SKM-1 (cell line): ENCODE measurements at regions not wholly inside any gene's neighbourhood (a gene's known extent, or its start where the extent isn't known, plus 50 kb on each side); places are given as distances from the start of the nearest gene placed in this dataset.

Experiments
- DNase-seq: peaks from one replicate; lab custom pipeline; 2025; ENCODE audit not compliant: unreplicated experiment; lab: John Stamatoyannopoulos, UW

GRCh38 chr9:105143136-105143430, 101.4 kb upstream of the SLC44A1 start:
- no peak for DNase-seq

GRCh38 chr9:105144076-105144475, 100.4 kb upstream of the SLC44A1 start:
- no peak for DNase-seq

GRCh38 chr9:105144841-105145240, 99.6 kb upstream of the SLC44A1 start:
- DNase-seq: no peak

GRCh38 chr9:105146677-105147076, 97.8 kb upstream of the SLC44A1 start:
- no peak for DNase-seq

DNA sequence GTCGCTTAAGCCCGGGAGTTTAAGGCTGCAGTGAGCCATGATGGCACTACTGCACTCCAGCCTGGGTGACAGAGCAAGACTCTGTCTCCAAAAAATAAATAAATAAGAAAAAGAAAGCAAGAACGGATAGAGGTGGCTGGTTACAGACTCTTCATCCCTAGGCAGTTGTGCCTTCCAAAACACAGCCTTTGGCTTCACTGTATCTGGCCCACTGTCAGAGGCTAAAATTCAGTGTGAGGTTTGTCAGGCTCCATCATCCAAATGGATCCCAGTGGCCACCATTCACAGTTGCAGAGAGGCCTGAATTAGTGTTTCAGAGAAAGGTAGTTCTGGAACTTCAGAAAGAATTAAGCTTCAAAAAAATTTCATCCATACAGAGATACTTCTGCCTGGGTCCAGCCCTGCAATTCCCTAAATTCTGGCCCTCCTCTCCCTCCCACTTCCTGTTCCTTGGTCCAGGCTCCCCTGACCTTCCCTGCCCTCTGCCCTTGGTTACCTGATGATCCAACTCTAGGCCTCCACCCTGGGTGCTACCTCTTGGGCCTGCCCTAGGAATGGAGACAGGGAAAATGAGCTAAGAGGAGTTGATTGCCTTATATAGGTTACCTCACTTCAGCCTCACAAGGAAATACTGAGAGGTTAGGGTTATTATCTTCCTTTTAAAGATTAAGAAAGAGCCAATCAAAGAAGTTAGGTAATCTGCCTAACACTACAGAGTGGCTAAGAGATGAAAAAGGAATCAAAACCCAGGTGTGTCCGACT, 97.2 kb upstream of the SLC44A1 start:
- DNase-seq: no peak

DNA sequence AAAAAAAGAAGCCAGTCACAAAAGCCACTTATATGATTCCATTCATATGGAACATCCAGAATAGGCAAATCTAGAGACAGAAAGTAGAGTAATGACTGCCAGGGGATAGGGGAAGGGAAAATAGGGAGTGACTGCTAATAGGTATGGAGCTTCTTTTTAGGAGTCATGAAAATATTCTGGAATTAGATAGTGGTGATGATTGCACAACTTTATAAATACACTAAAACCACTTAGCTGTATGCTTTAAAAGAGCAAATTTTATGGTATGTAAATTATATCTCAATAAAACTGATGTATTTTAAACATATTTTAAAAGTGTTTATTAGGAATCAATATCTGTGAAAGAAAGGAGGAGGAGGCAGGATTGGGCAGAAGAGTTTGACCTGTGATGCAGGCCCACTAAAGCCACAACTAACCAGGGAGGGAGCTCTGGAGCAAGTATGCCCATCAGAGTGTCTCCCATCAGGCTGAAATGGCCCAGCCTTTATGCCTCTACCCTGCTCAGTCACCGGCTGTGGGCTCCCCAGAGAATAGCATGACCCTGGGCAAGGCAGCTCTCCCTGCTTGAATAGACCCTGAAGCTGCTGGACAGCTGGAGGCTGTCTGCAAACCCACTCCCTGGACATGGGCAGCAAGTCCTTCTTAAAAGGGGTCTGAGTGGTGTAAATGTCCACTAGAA, 96.0 kb upstream of the SLC44A1 start:
- DNase-seq: no peak

- DNase-seq: no peak
Observed at GRCh38 chr9:105150991-105151685, 93.3 kb upstream of the SLC44A1 start.

- DNase-seq: no peak
Observed at GRCh38 chr9:105151686-105151995, 92.8 kb upstream of the SLC44A1 start.

DNA sequence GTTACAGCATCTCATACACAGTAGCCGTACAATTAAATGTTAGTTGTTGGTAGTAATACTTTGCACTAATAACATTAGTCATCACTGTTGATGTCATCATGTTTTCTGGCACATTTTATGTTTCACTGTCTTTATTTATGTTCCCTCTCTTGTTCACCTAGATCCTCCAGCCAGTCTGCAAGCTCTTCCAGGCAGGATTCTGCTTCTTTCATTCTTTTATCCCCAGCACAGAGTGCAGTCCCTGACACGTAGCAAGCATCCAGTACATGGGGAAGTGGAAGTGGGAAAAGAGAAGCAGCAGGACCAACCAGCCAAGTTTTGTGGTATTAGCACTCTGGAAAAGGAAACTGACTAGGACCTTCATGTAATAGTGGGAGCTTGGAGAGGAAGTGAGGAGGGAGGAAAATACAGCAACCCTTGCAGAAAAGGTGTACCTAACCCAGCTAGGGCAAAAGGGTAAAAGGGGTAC, 89.7 kb upstream of the SLC44A1 start:
- DNase-seq: peak; percentile 48

DNA sequence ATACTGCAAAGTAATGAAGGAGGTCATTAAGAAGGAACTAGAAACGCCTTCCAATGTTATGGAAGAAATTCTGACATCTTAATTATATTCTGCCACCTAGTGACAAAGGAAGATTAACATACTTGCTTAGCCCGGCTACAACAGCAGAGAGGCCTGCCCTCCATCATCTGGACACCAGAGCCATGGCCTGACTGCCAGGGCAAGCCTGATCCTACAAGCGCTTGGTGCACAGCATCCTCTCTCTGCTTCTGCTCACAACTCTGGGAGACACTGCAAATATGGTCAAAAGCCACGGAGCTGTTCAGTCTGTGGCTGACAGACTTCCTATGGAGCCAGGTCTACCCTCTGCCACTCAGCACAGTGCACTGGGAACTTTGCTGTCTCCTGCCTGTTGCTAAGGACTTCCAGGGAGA, 87.3 kb upstream of the SLC44A1 start:
- no peak for DNase-seq

DNA sequence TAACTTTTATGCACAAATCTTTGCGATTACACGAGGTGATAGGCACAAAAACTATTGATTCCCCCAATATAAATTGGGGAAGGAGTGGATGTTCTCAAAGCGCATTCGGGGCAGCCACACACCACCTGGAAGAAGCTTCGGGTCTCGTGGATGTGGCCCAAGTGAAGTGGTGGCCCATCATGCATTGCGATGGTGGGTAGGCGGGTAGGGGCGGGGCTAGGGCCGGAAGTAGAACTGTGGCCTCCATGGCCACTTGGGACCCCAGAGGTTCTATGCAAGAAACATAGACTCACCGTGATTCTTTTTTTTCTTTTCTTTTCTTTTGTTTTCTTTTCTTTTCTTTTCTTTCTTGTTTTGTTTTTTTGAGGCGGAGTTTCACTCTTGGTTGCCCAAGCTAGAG, 86.4 kb upstream of the SLC44A1 start:
- DNase-seq: no peak

DNA sequence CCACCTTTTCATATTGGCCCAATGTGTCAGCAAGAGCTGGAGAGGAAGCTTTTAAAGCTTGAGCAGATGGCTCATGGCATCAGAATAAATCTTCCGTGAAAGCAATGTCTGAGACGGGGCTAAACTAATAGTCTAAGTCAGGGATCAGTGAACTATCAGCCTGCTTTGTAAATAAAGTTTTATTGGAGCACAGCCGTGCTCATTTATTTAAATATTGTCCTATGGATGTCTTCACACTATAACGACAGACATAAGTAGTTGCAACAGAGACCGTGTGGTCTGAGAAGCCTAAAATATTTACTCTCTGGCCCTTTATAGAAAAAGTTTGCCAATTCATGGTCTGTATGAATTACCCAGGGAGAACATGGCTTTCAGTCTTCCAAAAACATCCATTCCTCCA, 85.6 kb upstream of the SLC44A1 start:
- DNase-seq: no peak

GRCh38 chr9:105168870-105169319, 75.6 kb upstream of the SLC44A1 start:
- no peak for DNase-seq

DNA sequence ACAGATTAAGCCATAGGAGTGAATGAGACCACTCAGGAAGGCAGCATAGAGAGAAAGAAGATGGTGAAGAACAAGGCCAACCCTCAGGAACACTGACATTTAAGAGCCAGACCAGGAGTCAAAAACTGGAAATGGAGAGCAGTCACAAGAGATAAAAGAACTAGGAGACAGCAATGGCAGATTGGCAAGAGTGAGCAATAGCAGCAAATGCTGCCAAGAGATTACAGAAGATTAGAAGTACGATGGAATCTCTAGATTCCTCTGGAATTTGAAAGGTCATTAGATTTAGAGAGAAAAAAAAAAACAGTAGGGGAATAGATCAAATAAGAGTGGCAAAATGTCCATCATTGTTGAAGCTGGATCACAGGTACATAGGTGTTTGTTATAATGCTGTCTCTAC, 73.4 kb upstream of the SLC44A1 start:
- DNase-seq: no peak

DNA sequence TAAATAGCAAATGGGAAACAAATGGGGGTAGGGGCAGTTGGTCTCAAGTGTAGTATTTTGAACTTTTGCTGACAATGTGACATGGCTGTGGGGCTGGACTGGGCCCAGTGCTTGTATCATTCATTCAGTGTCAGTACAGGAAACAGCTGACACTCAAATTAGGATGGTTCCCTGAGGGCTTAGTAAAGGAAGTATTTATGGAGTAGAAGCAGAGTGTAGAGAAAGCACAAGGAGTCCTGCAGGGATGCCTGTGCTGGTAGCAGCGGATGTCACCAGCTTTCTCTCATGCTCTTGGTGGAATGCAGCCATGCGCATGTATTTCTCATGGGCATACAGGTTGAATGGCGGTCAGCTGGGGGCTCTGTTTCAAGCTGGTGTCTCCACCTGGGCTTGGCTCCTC, 72.9 kb upstream of the SLC44A1 start:
- DNase-seq: no peak

DNA sequence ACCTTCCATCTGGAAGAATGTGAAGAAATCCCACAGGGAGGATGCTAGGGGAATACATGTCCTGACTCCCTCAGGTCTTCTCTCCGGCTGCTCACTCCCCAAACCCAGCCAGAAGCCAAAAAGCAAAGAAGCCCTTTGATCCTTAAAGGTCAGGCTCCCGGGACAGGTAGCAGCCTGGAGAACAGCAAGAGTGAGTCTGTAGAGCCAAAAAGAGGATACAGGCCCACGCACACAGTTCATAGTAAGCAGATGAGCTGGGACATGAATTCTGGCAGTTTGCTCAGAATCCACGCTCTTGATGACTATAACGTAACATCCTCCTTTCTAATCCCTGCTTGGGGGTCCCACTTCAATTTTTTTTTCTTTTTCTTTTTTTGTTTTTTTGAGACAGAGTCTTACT, 72.0 kb upstream of the SLC44A1 start:
- DNase-seq: no peak

DNA sequence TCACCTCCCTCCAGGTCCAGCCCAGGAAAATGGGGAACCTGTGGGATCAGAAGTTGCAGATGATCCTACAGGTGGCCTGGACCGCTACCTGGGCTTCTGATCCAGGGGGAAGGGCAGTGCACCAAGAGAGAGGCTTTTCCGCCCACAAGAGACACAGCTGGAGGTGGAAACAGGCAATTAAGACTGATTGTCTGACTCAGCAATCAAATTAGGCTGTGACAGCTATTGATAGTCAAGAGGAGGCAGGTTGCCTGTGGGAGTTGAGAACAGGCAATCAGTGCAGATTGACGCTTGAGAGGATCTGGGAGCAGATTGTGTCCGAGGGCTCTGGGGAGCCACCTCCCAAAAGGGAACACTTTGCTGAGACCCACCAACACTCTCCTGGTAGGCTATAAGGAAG, 71.1 kb upstream of the SLC44A1 start:
- no peak for DNase-seq

- DNase-seq: no peak
Observed at GRCh38 chr9:105173826-105174225, 70.6 kb upstream of the SLC44A1 start.

DNA sequence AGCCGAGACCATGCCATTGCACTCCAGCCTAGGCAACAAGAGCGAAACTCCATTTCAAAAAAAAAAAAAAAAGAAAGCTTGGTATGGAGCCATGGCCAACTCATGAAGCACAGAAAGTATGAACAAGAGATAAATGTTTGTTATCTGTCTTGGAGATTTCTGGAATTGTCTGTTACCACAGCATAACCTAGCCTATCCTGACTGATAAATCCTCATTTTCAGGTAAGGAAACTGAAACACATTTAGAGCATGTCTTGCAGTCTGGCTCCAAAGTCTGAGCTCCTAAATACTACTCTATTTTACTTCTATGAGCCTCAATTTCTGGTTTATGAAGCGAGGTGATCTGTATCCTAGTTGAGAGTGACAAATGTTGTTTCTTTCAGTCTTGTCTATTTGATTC, 68.3 kb upstream of the SLC44A1 start:
- DNase-seq: no peak

DNA sequence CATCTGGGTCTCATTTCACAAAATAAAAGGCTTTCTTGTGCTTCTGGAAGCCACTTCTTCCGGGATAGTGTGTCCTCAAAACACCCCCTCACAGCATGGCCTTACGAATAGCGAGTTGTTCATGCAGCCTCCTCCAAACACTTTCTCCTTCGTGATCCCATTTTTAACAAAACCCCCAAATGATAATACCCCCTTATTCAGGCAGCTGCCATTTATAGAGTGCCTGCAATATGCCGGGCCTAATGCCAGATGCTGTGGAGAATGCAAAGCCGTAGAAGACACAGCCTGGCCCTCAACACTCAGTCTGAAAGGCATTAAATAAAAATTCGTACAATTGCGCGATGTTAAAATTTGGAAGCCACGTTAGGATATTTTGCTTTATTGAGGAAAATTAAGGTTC, 66.4 kb upstream of the SLC44A1 start:
- no peak for DNase-seq

DNA sequence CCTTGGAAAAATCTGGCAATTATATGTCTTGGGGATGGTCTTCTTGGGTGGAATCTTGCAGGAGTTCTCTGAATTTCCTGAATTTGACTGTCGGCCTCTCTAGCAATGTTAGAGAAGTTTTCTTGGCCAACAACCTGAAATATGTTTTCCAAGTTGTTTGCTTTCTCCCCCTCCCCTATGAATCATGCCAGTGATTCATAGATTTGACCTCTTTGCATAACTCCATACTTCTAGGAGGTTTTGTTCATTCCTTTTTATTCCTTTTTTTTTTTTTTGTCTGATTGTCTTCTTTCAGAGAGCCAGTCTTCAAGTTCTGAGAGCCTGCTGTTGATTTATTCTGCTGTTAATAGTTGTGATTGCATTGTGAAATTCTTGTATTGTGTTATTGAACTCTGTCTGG, 56.7 kb upstream of the SLC44A1 start:
- no peak for DNase-seq

DNA sequence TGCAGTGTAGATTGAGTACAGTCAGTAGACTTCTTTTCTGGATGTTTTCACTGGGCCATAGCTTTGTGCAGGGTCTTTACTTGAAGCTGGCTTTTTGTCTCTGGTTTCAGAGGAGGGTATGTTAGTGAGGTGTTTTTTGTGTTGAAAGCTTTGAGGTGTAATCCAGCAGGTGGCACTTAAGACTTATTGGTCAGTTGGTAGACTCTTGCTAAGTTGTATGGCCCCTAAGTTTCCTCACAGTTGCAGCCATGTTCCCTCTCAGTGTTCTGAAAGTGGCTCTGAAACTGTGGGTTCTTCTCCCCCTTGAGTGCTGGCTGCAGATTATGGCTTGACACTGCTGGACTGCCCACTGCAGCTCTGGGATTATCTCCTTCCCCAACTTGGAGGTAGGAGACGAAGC, 55.7 kb upstream of the SLC44A1 start:
- no peak for DNase-seq
